Liver (tissue), 8 donors: ENCODE measurements at regions not wholly inside any gene's neighbourhood (a gene's known extent, or its start where the extent isn't known, plus 50 kb on each side); places are given as distances from the start of the nearest gene placed in this dataset.

Experiments used
- DNase-seq: peaks from one replicate; pipeline ENCODE4 v3.0.0-alpha.2; 2017; ENCODE audit warnings: low spot score
- H3K27ac ChIP-seq, 2 donors: one replicate each; pipeline ENCODE4 v1.7.0; 2013; ENCODE audit warnings: inconsistent platforms in 2 of 2, low read length in 2 of 2, control low read depth in 1 of 2, low read depth in 1 of 2, mild to moderate bottlenecking in 1 of 2
- H3K27me3 ChIP-seq, 4 donors: one replicate each; pipeline versions ENCODE4 v1.6.1 to v1.7.0; 2013; ENCODE audit warnings: low read length in 3 of 4, inconsistent platforms in 1 of 4, mild to moderate bottlenecking in 1 of 4, moderate library complexity in 1 of 4; ENCODE audit not compliant: control insufficient read depth in 4 of 4, insufficient read depth in 4 of 4
- H3K36me3 ChIP-seq, 4 donors: one replicate each; pipeline versions ENCODE4 v1.6.1 to v1.7.0; 2013; ENCODE audit warnings: low read length in 3 of 4, mild to moderate bottlenecking in 3 of 4, low read depth in 1 of 4, moderate library complexity in 1 of 4; ENCODE audit not compliant: control insufficient read depth in 4 of 4, insufficient read depth in 3 of 4
- H3K4me1 ChIP-seq, 4 donors: one replicate each; pipeline versions ENCODE4 v1.6.1 to v1.7.0; 2013; ENCODE audit warnings: low read length in 3 of 4, mild to moderate bottlenecking in 3 of 4, moderate library complexity in 1 of 4; ENCODE audit not compliant: control insufficient read depth in 4 of 4, insufficient read depth in 4 of 4
- H3K4me3 ChIP-seq, 3 donors: one replicate each; pipeline versions ENCODE4 v1.6.1 to v1.7.0; 2013; ENCODE audit warnings: low read length in 3 of 3, control low read depth in 1 of 3, low read depth in 1 of 3, mild to moderate bottlenecking in 1 of 3
- H3K9ac ChIP-seq, 2 donors: one replicate each; pipeline ENCODE4 v1.7.0; 2013; ENCODE audit warnings: low read length in 2 of 2, mild to moderate bottlenecking in 2 of 2, moderate library complexity in 2 of 2, control low read depth in 1 of 2, low read depth in 1 of 2
- H3K9me3 ChIP-seq, 4 donors: one replicate each; pipeline versions ENCODE4 v1.6.1 to v1.7.0; 2013; ENCODE audit warnings: low read length in 3 of 4; ENCODE audit not compliant: control insufficient read depth in 4 of 4
- EGR1 ChIP-seq, 2 donors: IDR thresholded peaks; 2 replicates each; pipeline ENCODE4 v1.6.1; 2016 to 2018; ENCODE audit warnings: antibody characterized with exemption in 2 of 2, low read depth in 2 of 2
- FOXA1 ChIP-seq: IDR thresholded peaks from 2 replicates; pipeline ENCODE4 v1.6.1; 2016; ENCODE audit warnings: antibody characterized with exemption
- FOXA2 ChIP-seq: IDR thresholded peaks from 2 replicates; pipeline ENCODE4 v1.6.1; 2016; ENCODE audit warnings: antibody characterized with exemption
- GABPA ChIP-seq, 2 donors: IDR thresholded peaks in 1 of 2; conservative IDR thresholded peaks in 1 of 2; 2 replicates each; pipeline ENCODE4 v1.6.1; 2016; ENCODE audit warnings: antibody characterized with exemption in 2 of 2, mild to moderate bottlenecking in 1 of 2, moderate library complexity in 1 of 2
- HNF4A ChIP-seq, 2 donors: conservative IDR thresholded peaks; 2 replicates each; pipeline ENCODE4 v1.6.1; 2016; ENCODE audit warnings: antibody characterized with exemption in 2 of 2, mild to moderate bottlenecking in 2 of 2
- HNF4G ChIP-seq: IDR thresholded peaks from 2 replicates; pipeline ENCODE4 v1.6.1; 2016; ENCODE audit warnings: antibody characterized with exemption
- JUND ChIP-seq, 2 donors: IDR thresholded peaks; 2 replicates each; pipeline ENCODE4 v1.6.1; 2016; ENCODE audit warnings: antibody characterized with exemption in 2 of 2
- NR2F2 ChIP-seq: IDR thresholded peaks from 2 replicates; pipeline ENCODE4 v1.6.1; 2016; ENCODE audit warnings: antibody characterized with exemption
- RAD21 ChIP-seq, 2 donors: IDR thresholded peaks; 2 replicates each; pipeline ENCODE4 v1.6.1; 2016; ENCODE audit warnings: antibody characterized with exemption in 2 of 2, mild to moderate bottlenecking in 2 of 2
- RXRA ChIP-seq, 2 donors: IDR thresholded peaks; 2 replicates each; pipeline ENCODE4 v1.6.1; 2017 to 2018; ENCODE audit warnings: antibody characterized with exemption in 2 of 2, mild to moderate bottlenecking in 1 of 2
- SP1 ChIP-seq: IDR thresholded peaks from 2 replicates; pipeline ENCODE4 v1.6.1; 2018; ENCODE audit warnings: antibody characterized with exemption, mild to moderate bottlenecking
- TAF1 ChIP-seq: conservative IDR thresholded peaks from 2 replicates; pipeline ENCODE4 v1.6.1; 2016; ENCODE audit warnings: antibody characterized with exemption, mild to moderate bottlenecking
- YY1 ChIP-seq: IDR thresholded peaks from 2 replicates; pipeline ENCODE4 v1.6.1; 2016; ENCODE audit warnings: antibody characterized with exemption, mild to moderate bottlenecking
- WGBS: extraction: QIAGEN DNeasy Blood & Tissue Kit; methylation state at CpG from one replicate; pipeline ENCODE4 v1.1.7; 2013; 5-methylcytosine and 5-hydroxymethylcytosine counted together
- TF ChIP-seq, protein P1 (sequence below): IDR thresholded peaks from 2 replicates; pipeline ENCODE4 v1.6.1; 2016; ENCODE audit warnings: antibody characterized with exemption
- TF ChIP-seq, protein P2 (sequence below): IDR thresholded peaks from 2 replicates; pipeline ENCODE4 v1.6.1; 2016; ENCODE audit warnings: antibody characterized with exemption, mild to moderate bottlenecking
- TF ChIP-seq, protein P3 (sequence below): fragments of 150-350 bp; IDR thresholded peaks from 2 replicates; pipeline ENCODE4 v1.5.1; 2017; ENCODE audit warnings: improper control_type of control experiment, low read depth, low read length; ENCODE audit not compliant: missing input control
- TF ChIP-seq, protein P4 (sequence below): IDR thresholded peaks from 2 replicates; pipeline ENCODE4 v1.6.1; 2016; ENCODE audit warnings: antibody characterized with exemption
- TF ChIP-seq, protein P5 (sequence below): IDR thresholded peaks from 2 replicates; pipeline ENCODE4 v1.6.1; 2016; ENCODE audit warnings: antibody characterized with exemption
- donor health status: healthy.
- donor health status: healthy.
- donor health status: healthy.
- donor health status: healthy.
- donor health status: healthy.

DNA sequence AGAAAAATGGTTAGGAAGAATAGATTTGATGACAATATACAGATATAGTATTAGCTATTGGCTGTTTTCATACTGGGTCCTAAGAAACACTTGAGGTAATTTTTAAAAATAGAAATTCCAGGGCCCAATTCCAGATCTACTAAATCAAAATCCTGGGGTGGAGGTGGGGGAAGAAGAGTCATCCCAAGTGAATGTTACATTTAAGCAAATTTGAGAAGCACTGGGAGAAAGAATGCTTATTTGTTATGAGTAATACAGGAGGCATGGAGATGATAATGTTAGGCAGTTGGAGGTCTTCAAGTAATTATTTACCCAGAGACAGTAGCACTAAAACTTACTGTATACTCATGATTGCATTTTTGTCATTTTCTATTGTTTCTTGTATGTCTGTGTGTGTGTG, 93.0 kb upstream of the DAB2 start:
- Histone ChIP-seq H3K27me3 (peaks cover 0 to 4% (median 0%) of the 10 kb centered on the region in 4 donors), H3K36me3 (no peaks in the 10 kb centered on the region), H3K27ac (no peak overlapping the region), H3K4me3 (no peak overlapping the region), H3K9ac (no peak overlapping the region), H3K4me1 (no peaks in the 10 kb centered on the region), H3K9me3 (no peaks in the 10 kb centered on the region)
- TF ChIP-seq FOXA1 (no peak), SP1 (no peak), RAD21 (IDR thresholded peaks at IDR 0.05) (no peak), FOXA2 (no peak), HNF4A (conservative IDR thresholded peaks at IDR 0.05) (no peak), TAF1 (no peak), GABPA (IDR thresholded peaks at IDR 0.05 in 1 of 2, conservative IDR thresholded peaks at IDR 0.05 in 1 of 2) (no peak), NR2F2 (no peak), RXRA (IDR thresholded peaks at IDR 0.05) (no peak), EGR1 (IDR thresholded peaks at IDR 0.05; ENCODE audit: low read depth in 2 of 2) (no peak), HNF4G (no peak), YY1 (no peak)
- TF ChIP-seq, protein P1, sequence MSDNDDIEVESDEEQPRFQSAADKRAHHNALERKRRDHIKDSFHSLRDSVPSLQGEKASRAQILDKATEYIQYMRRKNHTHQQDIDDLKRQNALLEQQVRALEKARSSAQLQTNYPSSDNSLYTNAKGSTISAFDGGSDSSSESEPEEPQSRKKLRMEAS: no peak
- TF ChIP-seq, protein P2, sequence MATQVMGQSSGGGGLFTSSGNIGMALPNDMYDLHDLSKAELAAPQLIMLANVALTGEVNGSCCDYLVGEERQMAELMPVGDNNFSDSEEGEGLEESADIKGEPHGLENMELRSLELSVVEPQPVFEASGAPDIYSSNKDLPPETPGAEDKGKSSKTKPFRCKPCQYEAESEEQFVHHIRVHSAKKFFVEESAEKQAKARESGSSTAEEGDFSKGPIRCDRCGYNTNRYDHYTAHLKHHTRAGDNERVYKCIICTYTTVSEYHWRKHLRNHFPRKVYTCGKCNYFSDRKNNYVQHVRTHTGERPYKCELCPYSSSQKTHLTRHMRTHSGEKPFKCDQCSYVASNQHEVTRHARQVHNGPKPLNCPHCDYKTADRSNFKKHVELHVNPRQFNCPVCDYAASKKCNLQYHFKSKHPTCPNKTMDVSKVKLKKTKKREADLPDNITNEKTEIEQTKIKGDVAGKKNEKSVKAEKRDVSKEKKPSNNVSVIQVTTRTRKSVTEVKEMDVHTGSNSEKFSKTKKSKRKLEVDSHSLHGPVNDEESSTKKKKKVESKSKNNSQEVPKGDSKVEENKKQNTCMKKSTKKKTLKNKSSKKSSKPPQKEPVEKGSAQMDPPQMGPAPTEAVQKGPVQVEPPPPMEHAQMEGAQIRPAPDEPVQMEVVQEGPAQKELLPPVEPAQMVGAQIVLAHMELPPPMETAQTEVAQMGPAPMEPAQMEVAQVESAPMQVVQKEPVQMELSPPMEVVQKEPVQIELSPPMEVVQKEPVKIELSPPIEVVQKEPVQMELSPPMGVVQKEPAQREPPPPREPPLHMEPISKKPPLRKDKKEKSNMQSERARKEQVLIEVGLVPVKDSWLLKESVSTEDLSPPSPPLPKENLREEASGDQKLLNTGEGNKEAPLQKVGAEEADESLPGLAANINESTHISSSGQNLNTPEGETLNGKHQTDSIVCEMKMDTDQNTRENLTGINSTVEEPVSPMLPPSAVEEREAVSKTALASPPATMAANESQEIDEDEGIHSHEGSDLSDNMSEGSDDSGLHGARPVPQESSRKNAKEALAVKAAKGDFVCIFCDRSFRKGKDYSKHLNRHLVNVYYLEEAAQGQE: no peak
- TF ChIP-seq, protein P3, sequence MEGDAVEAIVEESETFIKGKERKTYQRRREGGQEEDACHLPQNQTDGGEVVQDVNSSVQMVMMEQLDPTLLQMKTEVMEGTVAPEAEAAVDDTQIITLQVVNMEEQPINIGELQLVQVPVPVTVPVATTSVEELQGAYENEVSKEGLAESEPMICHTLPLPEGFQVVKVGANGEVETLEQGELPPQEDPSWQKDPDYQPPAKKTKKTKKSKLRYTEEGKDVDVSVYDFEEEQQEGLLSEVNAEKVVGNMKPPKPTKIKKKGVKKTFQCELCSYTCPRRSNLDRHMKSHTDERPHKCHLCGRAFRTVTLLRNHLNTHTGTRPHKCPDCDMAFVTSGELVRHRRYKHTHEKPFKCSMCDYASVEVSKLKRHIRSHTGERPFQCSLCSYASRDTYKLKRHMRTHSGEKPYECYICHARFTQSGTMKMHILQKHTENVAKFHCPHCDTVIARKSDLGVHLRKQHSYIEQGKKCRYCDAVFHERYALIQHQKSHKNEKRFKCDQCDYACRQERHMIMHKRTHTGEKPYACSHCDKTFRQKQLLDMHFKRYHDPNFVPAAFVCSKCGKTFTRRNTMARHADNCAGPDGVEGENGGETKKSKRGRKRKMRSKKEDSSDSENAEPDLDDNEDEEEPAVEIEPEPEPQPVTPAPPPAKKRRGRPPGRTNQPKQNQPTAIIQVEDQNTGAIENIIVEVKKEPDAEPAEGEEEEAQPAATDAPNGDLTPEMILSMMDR: no peak
- TF ChIP-seq, protein P4, sequence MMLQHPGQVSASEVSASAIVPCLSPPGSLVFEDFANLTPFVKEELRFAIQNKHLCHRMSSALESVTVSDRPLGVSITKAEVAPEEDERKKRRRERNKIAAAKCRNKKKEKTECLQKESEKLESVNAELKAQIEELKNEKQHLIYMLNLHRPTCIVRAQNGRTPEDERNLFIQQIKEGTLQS: no peak
- DNase-seq: no peak

DNA sequence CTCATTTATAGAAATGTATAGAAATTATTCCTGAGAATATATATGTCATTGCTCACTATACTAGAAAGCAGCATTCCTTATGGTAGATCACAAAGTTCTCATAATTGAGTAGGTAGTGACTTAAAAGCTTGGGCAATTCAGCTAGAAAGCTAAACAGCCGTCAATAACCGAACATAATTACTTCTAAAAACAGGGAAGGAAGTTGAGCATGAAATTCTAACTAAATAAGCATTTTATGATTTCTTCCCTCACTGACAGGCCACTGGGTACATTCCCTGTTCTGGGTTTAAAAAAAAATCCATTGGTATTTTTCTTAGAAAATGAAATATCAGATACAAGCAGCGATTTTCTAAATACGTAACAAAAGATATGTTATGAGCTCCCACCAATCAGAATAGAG, 91.1 kb upstream of the DAB2 start:
- Histone ChIP-seq H3K27me3 (no peaks in the 10 kb centered on the region), H3K4me1 (no peaks in the 10 kb centered on the region), H3K36me3 (no peaks in the 10 kb centered on the region), H3K9me3 (no peaks in the 10 kb centered on the region), H3K9ac (no peak overlapping the region), H3K4me3 (no peak overlapping the region), H3K27ac (no peak overlapping the region)
- WGBS: 78% methylated on average over 4 of the region's 4 CpGs
- DNase-seq: no peak
- no peak for TF ChIP-seq NR2F2
- TF ChIP-seq, protein P4: no peak
- TF ChIP-seq, protein P5, sequence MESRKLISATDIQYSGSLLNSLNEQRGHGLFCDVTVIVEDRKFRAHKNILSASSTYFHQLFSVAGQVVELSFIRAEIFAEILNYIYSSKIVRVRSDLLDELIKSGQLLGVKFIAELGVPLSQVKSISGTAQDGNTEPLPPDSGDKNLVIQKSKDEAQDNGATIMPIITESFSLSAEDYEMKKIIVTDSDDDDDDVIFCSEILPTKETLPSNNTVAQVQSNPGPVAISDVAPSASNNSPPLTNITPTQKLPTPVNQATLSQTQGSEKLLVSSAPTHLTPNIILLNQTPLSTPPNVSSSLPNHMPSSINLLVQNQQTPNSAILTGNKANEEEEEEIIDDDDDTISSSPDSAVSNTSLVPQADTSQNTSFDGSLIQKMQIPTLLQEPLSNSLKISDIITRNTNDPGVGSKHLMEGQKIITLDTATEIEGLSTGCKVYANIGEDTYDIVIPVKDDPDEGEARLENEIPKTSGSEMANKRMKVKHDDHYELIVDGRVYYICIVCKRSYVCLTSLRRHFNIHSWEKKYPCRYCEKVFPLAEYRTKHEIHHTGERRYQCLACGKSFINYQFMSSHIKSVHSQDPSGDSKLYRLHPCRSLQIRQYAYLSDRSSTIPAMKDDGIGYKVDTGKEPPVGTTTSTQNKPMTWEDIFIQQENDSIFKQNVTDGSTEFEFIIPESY: no peak
- TF ChIP-seq EGR1 (IDR thresholded peaks at IDR 0.05; ENCODE audit: low read depth in 2 of 2): no peak
- TF ChIP-seq RAD21 (IDR thresholded peaks at IDR 0.05): no peak
- no peak for TF ChIP-seq JUND (IDR thresholded peaks at IDR 0.05)
- TF ChIP-seq TAF1: no peak
- TF ChIP-seq FOXA2: no peak
